ENCODE measurements at regions not wholly inside any gene's neighbourhood (a gene's known extent, or its start where the extent isn't known, plus 50 kb on each side); places are given as distances from the start of the nearest gene placed in this dataset.

GRCh38 chr7:153475239-153475638 is 577.0 kb upstream of the DPP6 start:
- TF ChIP-seq EGR1 (IDR thresholded peaks at IDR 0.05) (no peak), RAD21 (IDR thresholded peaks at IDR 0.05; ENCODE audit: low read depth) (no peak), FOXM1 (IDR thresholded peaks at IDR 0.05; ENCODE audit: borderline replicate concordance, low read depth) (no peak), MAX (IDR thresholded peaks at IDR 0.05) (no peak), NFIC (IDR thresholded peaks at IDR 0.05) (no peak), ZBTB7A (IDR thresholded peaks at IDR 0.05; ENCODE audit: low read depth) (no peak), TAF1 (IDR thresholded peaks at IDR 0.05; ENCODE audit: low read depth) (no peak), TCF12 (IDR thresholded peaks at IDR 0.05; ENCODE audit: low read depth) (no peak), CREB1 (IDR thresholded peaks at IDR 0.05; ENCODE audit: low read depth) (no peak), CEBPB (IDR thresholded peaks at IDR 0.05) (no peak), REST (IDR thresholded peaks at IDR 0.05; ENCODE audit: low read depth) (no peak), YY1 (IDR thresholded peaks at IDR 0.05; ENCODE audit: low read depth) (no peak), EP300 (IDR thresholded peaks at IDR 0.05; ENCODE audit: borderline replicate concordance) (no peak), TEAD4 (IDR thresholded peaks at IDR 0.05) (no peak)
- TF ChIP-seq, protein P1, sequence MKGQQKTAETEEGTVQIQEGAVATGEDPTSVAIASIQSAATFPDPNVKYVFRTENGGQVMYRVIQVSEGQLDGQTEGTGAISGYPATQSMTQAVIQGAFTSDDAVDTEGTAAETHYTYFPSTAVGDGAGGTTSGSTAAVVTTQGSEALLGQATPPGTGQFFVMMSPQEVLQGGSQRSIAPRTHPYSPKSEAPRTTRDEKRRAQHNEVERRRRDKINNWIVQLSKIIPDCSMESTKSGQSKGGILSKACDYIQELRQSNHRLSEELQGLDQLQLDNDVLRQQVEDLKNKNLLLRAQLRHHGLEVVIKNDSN (IDR thresholded peaks at IDR 0.05) = no peak

DNA sequence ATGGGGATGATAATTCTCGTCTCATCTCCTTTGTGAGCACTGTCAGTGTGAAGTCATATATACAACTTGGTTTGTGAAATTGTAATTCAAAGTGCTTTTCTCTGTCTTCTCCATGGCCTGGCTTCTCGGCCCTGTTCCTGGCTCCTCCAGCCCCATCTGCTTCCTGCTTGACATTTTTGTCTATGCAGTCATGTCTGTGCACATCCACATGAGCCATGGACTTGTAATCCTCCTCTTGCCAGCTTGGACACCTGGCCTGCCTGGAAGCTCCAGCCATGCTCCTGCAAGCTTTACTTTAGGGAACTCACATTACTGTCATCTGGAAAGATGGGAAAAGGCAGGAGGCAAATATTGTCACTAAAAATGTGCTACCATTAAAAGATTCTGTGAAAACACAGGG is 576.0 kb upstream of the DPP6 start:
- TF ChIP-seq CEBPB (IDR thresholded peaks at IDR 0.05) (no peak), MAX (IDR thresholded peaks at IDR 0.05) (no peak), NFIC (IDR thresholded peaks at IDR 0.05) (no peak), CREB1 (IDR thresholded peaks at IDR 0.05; ENCODE audit: low read depth) (no peak), EGR1 (IDR thresholded peaks at IDR 0.05) (no peak), EP300 (IDR thresholded peaks at IDR 0.05; ENCODE audit: borderline replicate concordance) (no peak), TEAD4 (IDR thresholded peaks at IDR 0.05) (no peak), YY1 (IDR thresholded peaks at IDR 0.05; ENCODE audit: low read depth) (no peak), FOXM1 (IDR thresholded peaks at IDR 0.05; ENCODE audit: borderline replicate concordance, low read depth) (no peak), TCF12 (IDR thresholded peaks at IDR 0.05; ENCODE audit: low read depth) (no peak), TAF1 (IDR thresholded peaks at IDR 0.05; ENCODE audit: low read depth) (no peak), REST (IDR thresholded peaks at IDR 0.05; ENCODE audit: low read depth) (no peak), RAD21 (IDR thresholded peaks at IDR 0.05; ENCODE audit: low read depth) (no peak)
- TF ChIP-seq, protein P1 (IDR thresholded peaks at IDR 0.05) = no peak

GRCh38 chr7:153496257-153496656 is 555.9 kb upstream of the DPP6 start:
- no peak for TF ChIP-seq TEAD4 (IDR thresholded peaks at IDR 0.05)
- TF ChIP-seq FOXM1 (IDR thresholded peaks at IDR 0.05; ENCODE audit: borderline replicate concordance, low read depth) = no peak
- TF ChIP-seq REST (IDR thresholded peaks at IDR 0.05; ENCODE audit: low read depth) = no peak
- TF ChIP-seq RAD21 (IDR thresholded peaks at IDR 0.05; ENCODE audit: low read depth) = no peak
- TF ChIP-seq YY1 (IDR thresholded peaks at IDR 0.05; ENCODE audit: low read depth) = no peak
- TF ChIP-seq EP300 (IDR thresholded peaks at IDR 0.05; ENCODE audit: borderline replicate concordance) = no peak
- TF ChIP-seq TCF12 (IDR thresholded peaks at IDR 0.05; ENCODE audit: low read depth) = no peak
- TF ChIP-seq CEBPB (IDR thresholded peaks at IDR 0.05) = no peak
- TF ChIP-seq MAX (IDR thresholded peaks at IDR 0.05) = no peak
- TF ChIP-seq CREB1 (IDR thresholded peaks at IDR 0.05; ENCODE audit: low read depth) = no peak
- no peak for TF ChIP-seq NFIC (IDR thresholded peaks at IDR 0.05)

- TF ChIP-seq NFIC (IDR thresholded peaks at IDR 0.05) (no peak), EGR1 (IDR thresholded peaks at IDR 0.05) (no peak), CEBPB (IDR thresholded peaks at IDR 0.05) (no peak), CREB1 (IDR thresholded peaks at IDR 0.05; ENCODE audit: low read depth) (no peak), REST (IDR thresholded peaks at IDR 0.05; ENCODE audit: low read depth) (no peak), EP300 (IDR thresholded peaks at IDR 0.05; ENCODE audit: borderline replicate concordance) (no peak), MAX (IDR thresholded peaks at IDR 0.05) (no peak), YY1 (IDR thresholded peaks at IDR 0.05; ENCODE audit: low read depth) (no peak), RAD21 (IDR thresholded peaks at IDR 0.05; ENCODE audit: low read depth) (no peak)
- TF ChIP-seq, protein P1 (IDR thresholded peaks at IDR 0.05) = no peak
Measured at GRCh38 chr7:153503093-153503492, 549.1 kb upstream of the DPP6 start.
